ENCODE measurements at regions not wholly inside any gene's neighbourhood (a gene's known extent, or its start where the extent isn't known, plus 50 kb on each side); places are given as distances from the start of the nearest gene placed in this dataset.

GRCh38 chr5:114903767-114904166, 265.9 kb downstream of the TRIM36 start:
- Histone ChIP-seq H3K9ac (ENCODE audit: low read length) (no peak overlapping the region), H3F3A (ENCODE audit: insufficient read depth, low read length) (no peaks in the 10 kb centered on the region)
- TF ChIP-seq EZH2phosphoT487 (IDR thresholded peaks at IDR 0.05; ENCODE audit: low read length) (no peak), EZH2 (optimal IDR thresholded peaks at IDR 0.05; ENCODE audit: low read depth, low read length) (no peak), CTCF (IDR thresholded peaks at IDR 0.05; ENCODE audit: low read length) (no peak)

GRCh38 chr5:114898602-114899001, 271.1 kb downstream of the TRIM36 start:
- Histone ChIP-seq H3K36me3 (replicated peaks; ENCODE audit: insufficient read depth, low read length) (no peaks in the 10 kb centered on the region), H3K4me1 (ENCODE audit: low read length) (no peaks in the 10 kb centered on the region), H2AFZ (ENCODE audit: low read length) (no peak overlapping the region), H3K4me2 (ENCODE audit: low read depth, low read length) (no peak overlapping the region), H3K9ac (ENCODE audit: low read length) (no peak overlapping the region), H3K27ac (ENCODE audit: low read length) (no peak overlapping the region), H3K9me3 (replicated peaks; ENCODE audit: insufficient read depth, low read length) (no peaks in the 10 kb centered on the region; the same call in 1 of the 2 replicates), H3K9me2 (replicated peaks; ENCODE audit: insufficient read depth, low read length) (no peaks in the 10 kb centered on the region; the same call in 1 of the 2 replicates), H4K20me1 (ENCODE audit: insufficient read depth, low read length) (no peaks in the 10 kb centered on the region), H3K4me3 (ENCODE audit: low read length) (no peak overlapping the region), H3K27me3 (replicated peaks; ENCODE audit: insufficient read depth, low read length) (no peaks in the 10 kb centered on the region), H3K79me2 (ENCODE audit: low read length) (no peaks in the 10 kb centered on the region), H3F3A (ENCODE audit: insufficient read depth, low read length) (no peaks in the 10 kb centered on the region)
- DNase-seq, result no peak
- TF ChIP-seq EZH2 (optimal IDR thresholded peaks at IDR 0.05; ENCODE audit: low read depth, low read length), result no peak
- no peak for TF ChIP-seq CTCF (IDR thresholded peaks at IDR 0.05; ENCODE audit: low read length)
- no peak for TF ChIP-seq EZH2phosphoT487 (IDR thresholded peaks at IDR 0.05; ENCODE audit: low read length)

More at GRCh38 chr5:114903767-114904166, 265.9 kb downstream of the TRIM36 start:
- Histone ChIP-seq H3K27ac (ENCODE audit: low read length) (no peak overlapping the region), H3K4me1 (ENCODE audit: low read length) (no peaks in the 10 kb centered on the region), H3K9me2 (replicated peaks; ENCODE audit: insufficient read depth, low read length) (no peaks in the 10 kb centered on the region), H2AFZ (ENCODE audit: low read length) (no peak overlapping the region), H4K20me1 (ENCODE audit: insufficient read depth, low read length) (no peaks in the 10 kb centered on the region), H3K79me2 (ENCODE audit: low read length) (no peaks in the 10 kb centered on the region), H3K4me2 (ENCODE audit: low read depth, low read length) (no peak overlapping the region), H3K27me3 (replicated peaks; ENCODE audit: insufficient read depth, low read length) (no peaks in the 10 kb centered on the region), H3K4me3 (ENCODE audit: low read length) (no peak overlapping the region), H3K9me3 (replicated peaks; ENCODE audit: insufficient read depth, low read length) (no peaks in the 10 kb centered on the region), H3K36me3 (replicated peaks; ENCODE audit: insufficient read depth, low read length) (no peaks in the 10 kb centered on the region)
- no peak for DNase-seq

GRCh38 chr5:114883675-114884074, 286.0 kb downstream of the TRIM36 start:
- Histone ChIP-seq H3F3A (ENCODE audit: insufficient read depth, low read length) (no peaks in the 10 kb centered on the region), H3K9me2 (replicated peaks; ENCODE audit: insufficient read depth, low read length) (no peaks in the 10 kb centered on the region), H4K20me1 (ENCODE audit: insufficient read depth, low read length) (no peaks in the 10 kb centered on the region), H3K9ac (ENCODE audit: low read length) (no peak overlapping the region), H3K4me3 (ENCODE audit: low read length) (no peak overlapping the region), H3K27ac (ENCODE audit: low read length) (no peak overlapping the region), H3K4me2 (ENCODE audit: low read depth, low read length) (no peak overlapping the region), H2AFZ (ENCODE audit: low read length) (no peak overlapping the region), H3K36me3 (replicated peaks; ENCODE audit: insufficient read depth, low read length) (no peaks in the 10 kb centered on the region), H3K4me1 (ENCODE audit: low read length) (no peaks in the 10 kb centered on the region), H3K27me3 (replicated peaks; ENCODE audit: insufficient read depth, low read length) (no peaks in the 10 kb centered on the region), H3K79me2 (ENCODE audit: low read length) (no peaks in the 10 kb centered on the region), H3K9me3 (replicated peaks; ENCODE audit: insufficient read depth, low read length) (no peaks in the 10 kb centered on the region)
- no peak for DNase-seq
- TF ChIP-seq EZH2 (optimal IDR thresholded peaks at IDR 0.05; ENCODE audit: low read depth, low read length) (no peak), EZH2phosphoT487 (IDR thresholded peaks at IDR 0.05; ENCODE audit: low read length) (no peak), CTCF (IDR thresholded peaks at IDR 0.05; ENCODE audit: low read length) (no peak)
